CD4-positive, alpha-beta T cell treated with Interleukin-1 beta for 1 hour (primary cell): ENCODE measurements at regions not wholly inside any gene's neighbourhood (a gene's known extent, or its start where the extent isn't known, plus 50 kb on each side); places are given as distances from the start of the nearest gene placed in this dataset.

ENCODE experiments used
- DNase-seq, 2 donors: peaks; one replicate each; pipeline ENCODE4 v3.0.0-alpha.2; 2020 to 2022

GRCh38 chr12:47408171-47408871 lies 297.5 kb downstream of the RPAP3 start:
- DNase-seq: peak; percentile 52 to 61

- DNase-seq: no peak
These were observed 298.2 kb downstream of the RPAP3 start for GRCh38 chr12:47407463-47408129.

- no peak for DNase-seq
These were observed 302.1 kb downstream of the RPAP3 start for GRCh38 chr12:47403681-47404080.

DNA sequence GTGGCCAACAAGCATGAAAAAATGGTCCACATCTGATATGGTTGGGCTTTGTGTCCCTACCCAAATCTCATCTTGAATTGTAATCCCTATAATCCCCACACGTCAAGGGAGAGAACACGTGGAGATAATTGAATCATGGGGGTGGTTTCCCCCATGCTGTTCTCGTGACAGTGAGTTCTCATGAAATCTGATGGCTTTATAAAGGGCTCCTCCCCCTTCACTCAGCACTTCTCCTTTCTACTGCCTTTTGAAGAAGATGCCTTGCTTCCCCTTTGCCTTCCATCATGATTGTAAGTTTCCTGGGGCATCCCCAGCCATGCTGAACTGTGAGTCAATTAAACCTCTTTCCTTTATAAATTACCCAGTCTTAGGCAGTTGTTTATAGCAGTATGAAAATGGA lies 304.6 kb downstream of the RPAP3 start:
- peak in 1 of 2 donors; percentile 65 for DNase-seq

GRCh38 chr12:47400266-47400665 lies 305.6 kb downstream of the RPAP3 start:
- DNase-seq: no peak

DNA sequence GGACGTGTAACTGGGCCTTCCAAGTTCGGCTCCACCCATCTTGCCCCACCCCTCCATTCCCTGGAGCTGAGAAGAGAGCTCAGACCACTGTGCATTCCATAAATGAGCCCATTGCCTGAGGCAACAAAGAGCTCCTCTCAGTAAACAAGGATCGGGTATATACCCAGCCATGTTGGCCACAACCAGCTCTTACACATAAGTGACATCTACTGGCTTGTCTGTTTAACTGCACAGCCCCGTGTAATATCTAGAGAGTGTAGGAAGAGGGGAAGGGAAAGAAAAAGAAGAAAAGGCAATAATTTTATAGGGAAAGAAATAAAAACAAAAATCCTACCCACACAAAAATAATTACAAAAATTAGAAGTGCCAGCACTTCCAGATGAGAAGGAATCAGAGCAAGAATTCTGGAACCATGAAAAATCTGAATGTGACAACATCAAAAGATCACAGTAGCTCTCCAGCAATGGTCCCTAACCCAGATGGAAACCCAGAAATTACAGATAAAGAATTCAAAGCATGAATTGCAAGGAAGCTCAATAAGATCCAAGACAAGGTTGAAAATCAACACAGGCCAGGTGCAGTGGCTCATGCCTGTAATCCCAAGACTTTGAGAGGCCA lies 308.1 kb downstream of the RPAP3 start:
- DNase-seq: peak; percentile 61 to 75

- peak; percentile 26 to 31 for DNase-seq
These were observed 308.7 kb downstream of the RPAP3 start for GRCh38 chr12:47396902-47397663.

GRCh38 chr12:47394070-47394469 lies 311.8 kb downstream of the RPAP3 start:
- DNase-seq: no peak

DNA sequence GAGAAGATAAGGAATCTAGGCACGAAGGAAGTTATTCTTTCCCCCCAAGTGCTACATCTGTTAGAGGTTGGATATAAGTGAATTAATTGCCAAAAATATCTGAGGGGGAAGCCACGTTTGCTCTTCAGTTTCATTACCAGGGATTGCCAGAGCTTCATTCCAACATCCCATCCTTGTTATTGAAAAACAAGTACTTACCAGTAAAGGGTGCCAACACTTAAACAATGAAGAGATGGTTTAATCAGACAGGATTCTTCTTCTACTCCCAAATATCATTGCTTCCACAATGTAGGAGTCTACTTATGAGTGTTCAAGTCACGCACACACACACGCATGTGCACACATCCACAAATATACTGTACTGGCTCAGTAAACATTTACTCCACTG lies 312.4 kb downstream of the RPAP3 start:
- no peak for DNase-seq

DNA sequence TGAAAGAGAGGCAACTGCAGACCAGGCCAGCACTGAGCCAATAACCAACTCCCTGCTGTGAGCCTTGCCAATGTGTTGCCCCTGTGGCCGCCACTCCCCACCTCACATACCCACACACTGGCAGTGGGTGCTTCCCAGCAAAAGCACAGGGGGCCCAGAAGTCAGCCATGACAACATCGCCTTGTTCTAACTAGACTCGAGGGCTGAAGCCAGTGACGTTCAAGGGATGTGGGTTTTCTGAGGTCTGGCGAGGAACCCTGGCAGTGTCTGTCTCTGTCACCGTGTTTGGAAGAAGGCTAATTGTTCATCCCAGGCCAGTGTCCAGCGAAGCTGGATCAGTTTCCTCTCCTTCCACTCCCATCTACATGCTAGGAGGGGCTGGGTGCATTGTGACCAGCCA lies 311.8 kb upstream of the AMIGO2 start:
- peak; percentile 75 to 78 for DNase-seq

DNA sequence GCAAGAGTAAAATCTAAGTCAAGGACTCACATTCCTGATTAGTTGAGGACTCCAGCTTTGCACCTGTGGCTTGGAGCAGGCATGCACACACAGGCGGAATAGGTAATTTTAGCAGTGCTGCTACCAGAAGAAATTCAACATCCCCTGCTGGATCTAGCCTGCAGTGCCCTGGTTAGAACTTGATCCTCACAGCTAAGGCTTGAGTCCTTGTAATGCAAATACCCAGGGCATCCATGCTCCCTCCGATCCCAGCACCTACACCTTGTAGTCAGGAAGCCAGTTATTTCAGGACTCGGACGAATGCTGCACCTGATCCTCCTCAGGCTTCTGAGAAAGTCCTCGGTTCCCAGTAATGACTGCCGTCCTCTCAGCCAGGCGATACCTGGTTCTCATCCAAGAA lies 309.0 kb upstream of the AMIGO2 start:
- no peak for DNase-seq

GRCh38 chr12:47387994-47388393 lies 308.2 kb upstream of the AMIGO2 start:
- DNase-seq: no peak

GRCh38 chr12:47385653-47386052 lies 305.9 kb upstream of the AMIGO2 start:
- DNase-seq: no peak

- DNase-seq: no peak
These were observed 304.2 kb upstream of the AMIGO2 start for GRCh38 chr12:47383942-47384341.

DNA sequence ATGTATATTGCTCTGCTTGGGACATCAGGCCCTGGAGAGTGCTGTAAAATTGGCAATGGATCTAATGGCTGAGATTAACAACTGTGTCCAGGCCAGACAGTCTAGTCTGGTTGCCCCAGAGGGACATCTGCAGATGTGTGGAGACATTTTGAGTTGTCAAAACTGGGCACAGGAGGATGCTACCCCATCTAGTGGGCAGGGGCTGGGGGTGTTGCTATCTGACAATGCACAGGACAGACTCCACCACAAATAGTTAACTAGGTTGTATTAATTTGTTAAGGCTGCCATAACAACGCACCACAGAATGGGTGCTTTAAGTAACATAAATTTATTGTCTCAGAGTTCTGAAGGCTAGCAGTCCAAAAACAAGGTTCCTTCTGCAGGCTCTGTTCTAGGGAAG lies 302.5 kb upstream of the AMIGO2 start:
- DNase-seq: no peak

DNA sequence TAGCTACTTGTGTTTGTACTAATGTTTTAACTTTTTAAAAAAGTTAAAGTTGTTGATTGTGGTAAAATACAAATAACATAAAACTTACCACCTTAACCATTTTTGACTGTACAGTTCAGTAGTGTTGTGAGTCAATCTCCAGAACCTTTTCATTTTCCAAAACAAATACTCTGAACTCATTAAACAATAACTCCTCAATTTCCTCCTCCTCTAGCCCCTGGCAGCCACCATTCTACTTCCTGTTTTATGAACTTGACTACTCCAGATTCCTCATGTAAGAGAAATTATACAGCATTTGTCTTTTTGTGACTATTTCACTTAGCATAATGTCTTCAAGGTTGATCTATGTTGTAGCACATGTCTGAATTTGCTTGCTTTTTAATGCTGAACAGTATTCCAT lies 299.1 kb upstream of the AMIGO2 start:
- no peak for DNase-seq

GRCh38 chr12:47378222-47378582 lies 298.4 kb upstream of the AMIGO2 start:
- no peak for DNase-seq

DNA sequence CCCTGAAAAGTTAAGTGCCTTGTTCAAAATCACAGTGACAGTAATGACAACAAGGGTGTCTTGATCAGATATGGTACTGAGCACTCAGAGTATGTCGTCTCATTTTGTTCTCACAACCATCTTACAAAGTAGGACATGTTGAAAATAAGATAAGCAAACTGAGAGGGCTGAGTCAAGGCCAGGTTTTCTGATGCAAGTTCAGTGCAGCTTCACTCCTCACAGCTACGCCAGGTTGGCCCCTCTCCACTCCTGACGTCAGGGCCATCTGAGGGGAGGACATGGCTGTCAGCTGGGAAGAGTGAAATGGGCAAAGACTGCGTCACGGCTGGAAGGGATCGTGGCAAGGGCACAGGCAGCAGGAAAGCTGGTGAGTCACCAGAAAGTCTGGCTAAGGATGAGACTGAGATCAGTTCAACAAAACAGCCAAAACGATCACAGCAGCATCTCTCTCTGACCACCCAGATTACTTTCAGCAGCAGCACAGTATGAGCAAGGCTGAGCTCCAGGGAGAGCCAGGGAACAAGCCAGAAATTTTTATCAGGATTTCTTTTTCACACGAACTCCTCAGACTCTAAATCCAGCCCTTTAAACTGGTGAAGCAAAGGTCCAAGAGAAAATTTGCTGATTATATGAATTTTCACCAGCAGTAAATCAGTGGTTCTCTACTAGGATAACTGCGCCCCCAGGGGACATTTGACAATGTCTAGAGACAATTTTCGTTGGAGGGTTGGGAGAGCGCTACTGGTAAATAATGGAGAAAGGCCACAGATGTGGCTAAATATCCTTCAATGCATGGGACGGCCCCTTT lies 297.9 kb upstream of the AMIGO2 start:
- DNase-seq: no peak

DNA sequence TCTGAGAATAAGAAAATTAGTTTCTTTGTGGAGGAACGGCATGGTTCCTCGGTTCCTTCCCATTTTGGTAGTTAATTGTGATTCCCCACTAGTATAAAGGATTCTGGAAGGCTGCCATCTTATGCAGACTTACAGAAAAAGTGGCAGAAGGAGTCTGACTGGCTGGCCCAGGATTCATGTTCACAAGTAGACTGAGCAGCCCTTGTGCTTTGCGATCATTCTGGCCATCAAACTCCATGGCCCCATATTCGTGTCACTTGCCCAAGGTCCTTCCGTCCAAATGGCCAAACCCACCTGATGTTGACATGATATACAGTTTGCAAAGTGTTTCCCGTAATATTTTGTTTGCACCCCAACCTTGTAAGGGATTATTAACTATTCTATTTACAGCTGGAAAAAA lies 297.2 kb upstream of the AMIGO2 start:
- DNase-seq: no peak

DNA sequence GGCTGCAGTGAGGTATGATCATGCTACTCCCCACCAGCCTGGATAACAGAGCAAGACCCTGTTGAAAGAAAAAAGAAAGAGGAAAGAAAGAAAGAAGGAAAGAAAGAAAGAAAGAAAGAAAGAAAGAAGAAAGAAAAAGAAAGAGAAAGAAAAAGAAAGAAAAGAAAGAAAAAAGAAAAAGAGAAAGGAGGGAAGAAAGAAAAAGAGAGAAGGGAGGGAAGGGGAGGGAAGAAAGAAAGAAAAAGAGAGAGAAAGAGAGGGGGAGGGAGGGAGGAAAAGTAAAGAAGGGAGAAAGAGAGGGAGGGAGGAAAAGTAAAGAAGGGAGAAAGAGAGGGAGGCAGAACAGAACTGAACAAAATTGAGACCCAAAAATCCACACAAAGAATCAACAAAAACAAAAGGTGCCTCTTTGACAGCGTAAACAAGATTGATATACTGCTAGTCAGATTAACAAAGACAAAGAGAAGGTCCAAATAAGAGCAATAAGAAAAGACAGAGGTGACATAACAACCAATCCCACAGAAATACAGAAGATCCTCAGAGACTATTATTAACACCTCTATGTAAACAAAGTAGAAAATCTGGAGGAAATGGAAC lies 293.9 kb upstream of the AMIGO2 start:
- no peak for DNase-seq

DNA sequence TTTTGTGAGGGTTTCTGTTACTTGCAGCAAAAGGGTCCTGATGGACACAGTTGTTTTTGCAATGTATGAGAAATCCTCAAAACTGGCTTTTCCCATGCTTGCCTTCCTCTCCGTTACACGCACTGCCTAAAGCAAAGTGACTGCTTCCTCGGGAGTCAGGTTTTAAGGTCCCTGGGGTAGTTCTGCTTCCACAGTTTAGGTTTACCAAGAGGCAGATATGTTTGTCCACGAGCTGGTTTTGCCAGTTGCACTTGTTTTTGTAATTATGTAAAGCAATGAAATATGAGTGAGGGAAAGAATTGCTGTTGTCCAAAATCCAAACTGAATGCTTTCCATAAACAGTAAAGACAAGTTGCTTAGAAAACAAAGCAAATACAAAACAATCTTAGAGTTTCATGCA lies 290.7 kb upstream of the AMIGO2 start:
- DNase-seq: no peak

GRCh38 chr12:47369085-47369484 lies 289.3 kb upstream of the AMIGO2 start:
- DNase-seq: no peak
